K562 (cell line): ENCODE measurements at regions not wholly inside any gene's neighbourhood (a gene's known extent, or its start where the extent isn't known, plus 50 kb on each side); places are given as distances from the start of the nearest gene placed in this dataset.

Experiments
- ATAC-seq: fragments of 200-7000 bp; cut with Tn5 transposase; 3 replicates; pipeline ENCODE4 v1.9.1; 2020; ENCODE audit warnings: moderate library complexity
- BruUV-seq: library from RNA; stranded (reverse); fragments of 400-500 nt; replicated peaks from 2 replicates; lab custom pipeline; 2021; lab: Mats Ljungman, UMichigan
- CTCF ChIA-PET: fragments of 300-600 bp; formaldehyde crosslinking; extraction: SDS; loops from one replicate; lab custom pipeline; 2021; ENCODE audit warnings: low intra/inter-chr PET ratio; lab: Yijun Ruan, JAX
- POLR2A ChIA-PET: fragments of 300-600, 350-650 bp; sonication (Branson Sonifier 250); formaldehyde crosslinking; extraction: SDS; loops from one replicate; lab custom pipeline; 2021; ENCODE audit warnings: antibody characterized with exemption, inconsistent platforms; lab: Yijun Ruan, JAX
- DNase-seq, 4 experiments: peaks; one replicate each; pipeline versions ENCODE4 v3.0.0 to v3.0.0-alpha.2; 2011 to 2018; ENCODE audit warnings: low spot score in 3 of 4, mixed read lengths in 3 of 4; ENCODE audit errors: extremely low read depth in 1 of 4
- FAIRE-seq: peaks from 2 replicates; lab custom pipeline; 2011; peaks lifted over from hg19 to GRCh38; lab: Jason Lieb, UNC
- H2AFZ ChIP-seq: 2 replicates; pipeline ENCODE4 v1.6.0; 2011; ENCODE audit warnings: low read depth, low read length, control low read depth, inconsistent platforms
- H3K27ac ChIP-seq: fragments of 200-600 bp; 3 replicates; pipeline ENCODE4 v1.8.0; 2011; ENCODE audit warnings: low read depth, mild to moderate bottlenecking, control low read depth, inconsistent platforms, low read length, moderate library complexity, mixed read lengths; ENCODE audit errors: extremely low read depth
- H3K27me3 ChIP-seq, 2 experiments: fragments of 300-600 bp in 1 of 2; 2 replicates in 1 of 2; 3 replicates in 1 of 2; pipeline versions ENCODE4 v1.6.0 to v1.8.0; 2011; ENCODE audit warnings: inconsistent platforms in 2 of 2, low read length in 2 of 2, mild to moderate bottlenecking in 1 of 2, mixed read lengths in 1 of 2, moderate library complexity in 1 of 2; ENCODE audit not compliant: control insufficient read depth in 2 of 2, insufficient read depth in 2 of 2
- H3K36me3 ChIP-seq: fragments of 300-600 bp; 3 replicates; pipeline ENCODE4 v1.8.0; 2011; ENCODE audit warnings: mild to moderate bottlenecking, low read length, inconsistent platforms; ENCODE audit not compliant: control insufficient read depth, insufficient read depth
- H3K4me1 ChIP-seq, 2 experiments: fragments of 200-600 bp in 1 of 2; replicated peaks in 1 of 2; 2 replicates in 1 of 2; 3 replicates in 1 of 2; pipeline versions ENCODE4 v1.5.1 to v1.8.0; 2011; ENCODE audit warnings: inconsistent platforms in 2 of 2, low read length in 2 of 2, mild to moderate bottlenecking in 1 of 2, mixed read lengths in 1 of 2, moderate library complexity in 1 of 2; ENCODE audit not compliant: control insufficient read depth in 2 of 2, insufficient read depth in 2 of 2
- H3K4me2 ChIP-seq: 2 replicates; pipeline ENCODE4 v1.6.1; 2011; ENCODE audit warnings: low read length, control low read depth, inconsistent platforms, mixed read lengths; ENCODE audit not compliant: insufficient read depth
- H3K4me3 ChIP-seq: fragments of 200-600 bp; sonication (generic), shearing (Covaris generic); 2 replicates; pipeline ENCODE4 v1.5.1; 2016; ENCODE audit warnings: control low read depth, inconsistent platforms
- H3K79me2 ChIP-seq: fragments of 200-600 bp; 3 replicates; pipeline ENCODE4 v1.8.0; 2011; ENCODE audit warnings: low read length, inconsistent platforms; ENCODE audit not compliant: control insufficient read depth, insufficient read depth
- H3K9ac ChIP-seq, 2 experiments: 2 replicates each; pipeline versions ENCODE4 v1.6.0 to v1.6.1; 2011; ENCODE audit warnings: low read depth in 2 of 2, low read length in 2 of 2, control low read depth in 1 of 2, inconsistent platforms in 1 of 2, mild to moderate bottlenecking in 1 of 2, mixed read lengths in 1 of 2; ENCODE audit not compliant: insufficient read depth in 1 of 2
- H3K9me1 ChIP-seq: one replicate; pipeline ENCODE4 v1.6.0; 2011; ENCODE audit warnings: inconsistent platforms, mild to moderate bottlenecking, low read length, moderate library complexity; ENCODE audit not compliant: control insufficient read depth, insufficient read depth
- H3K9me3 ChIP-seq: replicated peaks from 2 replicates; pipeline ENCODE4 v1.5.1; 2011; ENCODE audit warnings: low read depth, low read length, inconsistent platforms; ENCODE audit not compliant: control insufficient read depth, insufficient read depth
- H4K20me1 ChIP-seq: replicated peaks from 2 replicates; pipeline ENCODE4 v1.6.1; 2011; ENCODE audit warnings: low read length, inconsistent platforms, mixed read lengths; ENCODE audit not compliant: control insufficient read depth, insufficient read depth
- CHD1 ChIP-seq: fragments of 200-600 bp; sonication (generic); IDR thresholded peaks from one replicate; pipeline ENCODE4 v1.6.1; 2012; ENCODE audit warnings: mild to moderate bottlenecking, moderate library complexity, low read length, inconsistent platforms
- ESRRB ChIP-seq: fragments of 250-450 bp; sonication (Bioruptor Pico); IDR thresholded peaks from 2 replicates; pipeline ENCODE4 v1.5.0; 2020; ENCODE audit warnings: mild to moderate bottlenecking, moderate library complexity, borderline replicate concordance
- KHSRP ChIP-seq: fragments of 450-650 bp; IDR thresholded peaks from 2 replicates; pipeline ENCODE4 v1.6.1; 2017
- LARP7 ChIP-seq: fragments of 450-650 bp; IDR thresholded peaks from 2 replicates; pipeline ENCODE4 v1.6.1; 2016
- MYNN ChIP-seq, 2 experiments: sonication (generic); formaldehyde crosslinking in 1 of 2; IDR thresholded peaks; 2 replicates each; pipeline versions ENCODE4 v1.5.0 to v1.6.1; 2016 to 2020; ENCODE audit warnings: antibody characterized with exemption in 1 of 2, missing genetic modification reagents in 1 of 2
- NR4A1 ChIP-seq, 2 experiments: fragments of 250-450 bp in 1 of 2; fragments of 450-650 bp in 1 of 2; sonication (Bioruptor Pico) in 1 of 2; IDR thresholded peaks; 2 replicates each; pipeline versions ENCODE4 v1.4.0 to v1.6.1; 2016 to 2020; ENCODE audit warnings: mild to moderate bottlenecking in 2 of 2, missing compliant biosample characterization in 1 of 2, missing genetic modification characterization in 1 of 2, moderate library complexity in 1 of 2
- SIRT6 ChIP-seq: IDR thresholded peaks from one replicate; pipeline ENCODE4 v1.6.1; 2012; ENCODE audit warnings: low read depth, mild to moderate bottlenecking, control low read depth, inconsistent platforms, low read length, moderate library complexity
- SREBF2 ChIP-seq: sonication (generic); formaldehyde crosslinking; IDR thresholded peaks from 2 replicates; pipeline ENCODE4 v1.4.0; 2020; ENCODE audit warnings: mild to moderate bottlenecking, missing genetic modification reagents
- ZNF121 ChIP-seq: sonication (generic); formaldehyde crosslinking; conservative IDR thresholded peaks from 2 replicates; pipeline ENCODE4 v1.8.0; 2022; ENCODE audit warnings: missing genetic modification reagents
- ZNF134 ChIP-seq: fragments of 250-450 bp; sonication (Bioruptor Pico); conservative IDR thresholded peaks from 2 replicates; pipeline ENCODE4 v1.4.0; 2020
- ZNF184 ChIP-seq: sonication (generic); formaldehyde crosslinking; IDR thresholded peaks from 2 replicates; pipeline ENCODE4 v1.5.0; 2020; ENCODE audit warnings: missing genetic modification reagents
- WGBS: fragments of 100-300 bp; shearing (Covaris generic); methylation state at CpG from one replicate; pipeline ENCODE4 v1.1.6; 2016; ENCODE audit warnings: low coverage, mixed read lengths; ENCODE audit not compliant: insufficient coverage; ENCODE audit errors: missing lambda C conversion rate; 5-methylcytosine and 5-hydroxymethylcytosine counted together
- in situ Hi-C: fragments of 300-500 bp; cut with MboI; formaldehyde crosslinking; loops from 4 replicates; pipeline ENCODE4 v1.15.0; 2018; ENCODE audit warnings: inconsistent platforms, mixed read lengths
- intact Hi-C: fragments of 100-400 bp; cut with micrococcal nuclease; formaldehyde crosslinking; loops from 2 replicates; pipeline ENCODE4 v1.14.2; 2022
- TF ChIP-seq, protein P1 (sequence below): fragments of 200-400 bp; formaldehyde crosslinking; IDR thresholded peaks from 2 replicates; pipeline ENCODE4 v1.6.1; 2017; ENCODE audit warnings: mild to moderate bottlenecking, low read depth, low read length, moderate library complexity
- TF ChIP-seq, protein P2 (sequence below), 2 experiments: fragments of 200-800 bp in 1 of 2; sonication (Bioruptor generic) in 1 of 2; sonication (generic) in 1 of 2; formaldehyde crosslinking in 1 of 2; IDR thresholded peaks in 1 of 2; conservative IDR thresholded peaks in 1 of 2; 2 replicates each; pipeline versions ENCODE4 v1.5.0 to v1.6.1; 2016 to 2020; ENCODE audit warnings: missing compliant biosample characterization in 1 of 2, missing genetic modification characterization in 1 of 2, missing genetic modification reagents in 1 of 2
- TF ChIP-seq, protein P3 (sequence below): sonication (generic); formaldehyde crosslinking; IDR thresholded peaks from 2 replicates; pipeline ENCODE4 v1.8.0; 2022; ENCODE audit warnings: mild to moderate bottlenecking, missing genetic modification reagents
- TF ChIP-seq, protein P4 (sequence below), 3 experiments: IDR thresholded peaks in 2 of 3; conservative IDR thresholded peaks in 1 of 3; 2 replicates each; pipeline ENCODE4 v1.5.1; 2011 to 2012; ENCODE audit warnings: low read length in 3 of 3, mild to moderate bottlenecking in 3 of 3, control low read depth in 2 of 3, improper control_type of control experiment in 1 of 3, inconsistent platforms in 1 of 3, low read depth in 1 of 3, mixed read lengths in 1 of 3, moderate library complexity in 1 of 3; ENCODE audit not compliant: insufficient read depth in 2 of 3

DNA sequence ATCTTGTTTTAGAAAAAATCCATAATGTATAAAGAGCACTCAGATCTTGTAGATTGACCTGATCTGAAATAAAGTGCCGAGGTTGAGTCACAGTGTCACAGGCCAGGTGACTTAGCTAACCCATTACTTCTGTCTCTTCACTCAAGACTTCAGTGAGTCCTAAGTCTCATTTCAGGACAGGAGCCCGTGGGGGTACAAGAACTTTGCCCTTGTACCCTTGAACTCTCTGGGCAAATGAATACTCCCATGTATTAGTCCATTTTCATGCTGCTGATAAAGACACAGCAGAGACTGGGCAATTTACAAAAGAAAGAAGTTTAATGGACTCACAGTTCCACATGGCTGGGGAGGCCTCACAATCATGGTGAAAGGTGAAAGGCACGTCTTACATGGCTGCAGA lies 160.2 kb downstream of the ZPLD1 start:
- no peaks in the 10 kb centered on the region for H3K9me1 ChIP-seq
- no peak for ATAC-seq
- H3K4me2 ChIP-seq = no peak overlapping the region
- H3K9ac ChIP-seq = no peak overlapping the region
- in situ Hi-C loops (no loop called here), intact Hi-C loops (no loop called here)
- H3K36me3 ChIP-seq = no peaks in the 10 kb centered on the region
- TF ChIP-seq, protein P1, sequence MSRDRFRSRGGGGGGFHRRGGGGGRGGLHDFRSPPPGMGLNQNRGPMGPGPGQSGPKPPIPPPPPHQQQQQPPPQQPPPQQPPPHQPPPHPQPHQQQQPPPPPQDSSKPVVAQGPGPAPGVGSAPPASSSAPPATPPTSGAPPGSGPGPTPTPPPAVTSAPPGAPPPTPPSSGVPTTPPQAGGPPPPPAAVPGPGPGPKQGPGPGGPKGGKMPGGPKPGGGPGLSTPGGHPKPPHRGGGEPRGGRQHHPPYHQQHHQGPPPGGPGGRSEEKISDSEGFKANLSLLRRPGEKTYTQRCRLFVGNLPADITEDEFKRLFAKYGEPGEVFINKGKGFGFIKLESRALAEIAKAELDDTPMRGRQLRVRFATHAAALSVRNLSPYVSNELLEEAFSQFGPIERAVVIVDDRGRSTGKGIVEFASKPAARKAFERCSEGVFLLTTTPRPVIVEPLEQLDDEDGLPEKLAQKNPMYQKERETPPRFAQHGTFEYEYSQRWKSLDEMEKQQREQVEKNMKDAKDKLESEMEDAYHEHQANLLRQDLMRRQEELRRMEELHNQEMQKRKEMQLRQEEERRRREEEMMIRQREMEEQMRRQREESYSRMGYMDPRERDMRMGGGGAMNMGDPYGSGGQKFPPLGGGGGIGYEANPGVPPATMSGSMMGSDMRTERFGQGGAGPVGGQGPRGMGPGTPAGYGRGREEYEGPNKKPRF = no peak
- no peak for TF ChIP-seq KHSRP
- TF ChIP-seq, protein P2, sequence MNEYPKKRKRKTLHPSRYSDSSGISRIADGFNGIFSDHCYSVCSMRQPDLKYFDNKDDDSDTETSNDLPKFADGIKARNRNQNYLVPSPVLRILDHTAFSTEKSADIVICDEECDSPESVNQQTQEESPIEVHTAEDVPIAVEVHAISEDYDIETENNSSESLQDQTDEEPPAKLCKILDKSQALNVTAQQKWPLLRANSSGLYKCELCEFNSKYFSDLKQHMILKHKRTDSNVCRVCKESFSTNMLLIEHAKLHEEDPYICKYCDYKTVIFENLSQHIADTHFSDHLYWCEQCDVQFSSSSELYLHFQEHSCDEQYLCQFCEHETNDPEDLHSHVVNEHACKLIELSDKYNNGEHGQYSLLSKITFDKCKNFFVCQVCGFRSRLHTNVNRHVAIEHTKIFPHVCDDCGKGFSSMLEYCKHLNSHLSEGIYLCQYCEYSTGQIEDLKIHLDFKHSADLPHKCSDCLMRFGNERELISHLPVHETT (CRISPR knock-in tag; conservative IDR thresholded peaks at IDR 0.05 in 1 of 2, IDR thresholded peaks at IDR 0.05 in 1 of 2) = no peak
- TF ChIP-seq ZNF134 (CRISPR knock-in tag) = no peak
- TF ChIP-seq MYNN (IDR thresholded peaks at IDR 0.05) = no peak
- TF ChIP-seq MYNN (CRISPR knock-in tag; IDR thresholded peaks at IDR 0.05) = no peak
- TF ChIP-seq ZNF121 (CRISPR knock-in tag) = no peak
- no peak for TF ChIP-seq SIRT6
- TF ChIP-seq, protein P3, sequence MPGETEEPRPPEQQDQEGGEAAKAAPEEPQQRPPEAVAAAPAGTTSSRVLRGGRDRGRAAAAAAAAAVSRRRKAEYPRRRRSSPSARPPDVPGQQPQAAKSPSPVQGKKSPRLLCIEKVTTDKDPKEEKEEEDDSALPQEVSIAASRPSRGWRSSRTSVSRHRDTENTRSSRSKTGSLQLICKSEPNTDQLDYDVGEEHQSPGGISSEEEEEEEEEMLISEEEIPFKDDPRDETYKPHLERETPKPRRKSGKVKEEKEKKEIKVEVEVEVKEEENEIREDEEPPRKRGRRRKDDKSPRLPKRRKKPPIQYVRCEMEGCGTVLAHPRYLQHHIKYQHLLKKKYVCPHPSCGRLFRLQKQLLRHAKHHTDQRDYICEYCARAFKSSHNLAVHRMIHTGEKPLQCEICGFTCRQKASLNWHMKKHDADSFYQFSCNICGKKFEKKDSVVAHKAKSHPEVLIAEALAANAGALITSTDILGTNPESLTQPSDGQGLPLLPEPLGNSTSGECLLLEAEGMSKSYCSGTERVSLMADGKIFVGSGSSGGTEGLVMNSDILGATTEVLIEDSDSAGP = no peak
- TF ChIP-seq CHD1 = no peak
- TF ChIP-seq ESRRB (CRISPR knock-in tag) = no peak
- TF ChIP-seq, protein P4, sequence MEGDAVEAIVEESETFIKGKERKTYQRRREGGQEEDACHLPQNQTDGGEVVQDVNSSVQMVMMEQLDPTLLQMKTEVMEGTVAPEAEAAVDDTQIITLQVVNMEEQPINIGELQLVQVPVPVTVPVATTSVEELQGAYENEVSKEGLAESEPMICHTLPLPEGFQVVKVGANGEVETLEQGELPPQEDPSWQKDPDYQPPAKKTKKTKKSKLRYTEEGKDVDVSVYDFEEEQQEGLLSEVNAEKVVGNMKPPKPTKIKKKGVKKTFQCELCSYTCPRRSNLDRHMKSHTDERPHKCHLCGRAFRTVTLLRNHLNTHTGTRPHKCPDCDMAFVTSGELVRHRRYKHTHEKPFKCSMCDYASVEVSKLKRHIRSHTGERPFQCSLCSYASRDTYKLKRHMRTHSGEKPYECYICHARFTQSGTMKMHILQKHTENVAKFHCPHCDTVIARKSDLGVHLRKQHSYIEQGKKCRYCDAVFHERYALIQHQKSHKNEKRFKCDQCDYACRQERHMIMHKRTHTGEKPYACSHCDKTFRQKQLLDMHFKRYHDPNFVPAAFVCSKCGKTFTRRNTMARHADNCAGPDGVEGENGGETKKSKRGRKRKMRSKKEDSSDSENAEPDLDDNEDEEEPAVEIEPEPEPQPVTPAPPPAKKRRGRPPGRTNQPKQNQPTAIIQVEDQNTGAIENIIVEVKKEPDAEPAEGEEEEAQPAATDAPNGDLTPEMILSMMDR (IDR thresholded peaks at IDR 0.05 in 2 of 3, conservative IDR thresholded peaks at IDR 0.05 in 1 of 3; ENCODE audit: insufficient read depth in 2 of 3, low read depth in 1 of 3, low read length in 3 of 3) = no peak
- TF ChIP-seq NR4A1 (CRISPR knock-in tag; IDR thresholded peaks at IDR 0.05) = no peak
- TF ChIP-seq NR4A1 (tag; IDR thresholded peaks at IDR 0.05) = no peak
- no peak for TF ChIP-seq ZNF184 (CRISPR knock-in tag)
- no peak for TF ChIP-seq LARP7
- TF ChIP-seq SREBF2 (CRISPR knock-in tag) = no peak
- H3K9me3 ChIP-seq = no peaks in the 10 kb centered on the region
- POLR2A ChIA-PET = no interaction called here
- H2AFZ ChIP-seq = no peak overlapping the region
- H4K20me1 ChIP-seq = no peaks in the 10 kb centered on the region
- no TSS peak for BruUV-seq
- H3K79me2 ChIP-seq = no peaks in the 10 kb centered on the region
- H3K27ac ChIP-seq = no peak overlapping the region
- DNase-seq = no peak
- no peaks in the 10 kb centered on the region for H3K4me1 ChIP-seq
- H3K4me3 ChIP-seq = no peak overlapping the region
- CTCF ChIA-PET = no interaction called here
- 0% methylated on average over 3 of the region's 3 CpGs for WGBS
- H3K27me3 ChIP-seq = no peaks in the 10 kb centered on the region
- FAIRE-seq = no peak
